SU-DHL-6 (cell line): ENCODE measurements at regions not wholly inside any gene's neighbourhood (a gene's known extent, or its start where the extent isn't known, plus 50 kb on each side); places are given as distances from the start of the nearest gene placed in this dataset.

ENCODE experiments used
- H2AFZ ChIP-seq: fragments of 200-600 bp; sonication (generic); 2 replicates; pipeline ENCODE4 v1.6.1; 2014; ENCODE audit warnings: low read depth, mild to moderate bottlenecking, moderate library complexity, mixed read lengths, antibody characterized with exemption, low read length; ENCODE audit not compliant: severe bottlenecking
- H3F3A ChIP-seq: fragments of 200-600 bp; shearing (Covaris generic); 2 replicates; pipeline ENCODE4 v1.6.0; 2016; ENCODE audit warnings: antibody characterized with exemption, mild to moderate bottlenecking; ENCODE audit not compliant: insufficient read depth
- H3K27ac ChIP-seq: fragments of 200-600 bp; sonication (generic); 2 replicates; pipeline ENCODE4 v1.5.1; 2016; ENCODE audit warnings: low read depth, mild to moderate bottlenecking, low read length, moderate library complexity, mixed read lengths
- H3K27me3 ChIP-seq: fragments of 200-600 bp; sonication (generic), shearing (Covaris generic); 2 replicates; pipeline ENCODE4 v1.6.0; 2014; ENCODE audit warnings: mild to moderate bottlenecking, low read length
- H3K36me3 ChIP-seq: fragments of 200-600 bp; sonication (generic); 2 replicates; pipeline ENCODE4 v1.6.1; 2014; ENCODE audit warnings: mild to moderate bottlenecking, low read length, mixed read lengths
- H3K4me2 ChIP-seq: fragments of 300-600, 200-600 bp; shearing (Covaris generic), sonication (generic); 2 replicates; pipeline ENCODE4 v1.6.0; 2014; ENCODE audit warnings: low read length, low read depth, mild to moderate bottlenecking; ENCODE audit not compliant: poor library complexity, severe bottlenecking
- H3K4me3 ChIP-seq: fragments of 200-600 bp; sonication (generic); 2 replicates; pipeline ENCODE4 v1.5.1; 2014; ENCODE audit warnings: antibody characterized with exemption, low read length, mild to moderate bottlenecking, mixed read lengths; ENCODE audit not compliant: insufficient read depth, poor library complexity, severe bottlenecking
- H3K79me2 ChIP-seq: fragments of 200-600 bp; sonication (generic); 2 replicates; pipeline ENCODE4 v1.6.1; 2014; ENCODE audit warnings: mild to moderate bottlenecking, low read length, moderate library complexity; ENCODE audit not compliant: insufficient read depth
- H3K9ac ChIP-seq: fragments of 200-600 bp; sonication (generic); 2 replicates; pipeline ENCODE4 v1.7.0; 2014; ENCODE audit warnings: mild to moderate bottlenecking, low read length
- H3K9me2 ChIP-seq: fragments of 200-600 bp; sonication (generic); replicated peaks from 2 replicates; pipeline ENCODE4 v1.6.1; 2014; ENCODE audit warnings: low read length; ENCODE audit not compliant: insufficient read depth
- H3K9me3 ChIP-seq: fragments of 200-600 bp; sonication (generic); 2 replicates; pipeline ENCODE4 v1.6.1; 2014; ENCODE audit warnings: low read length, mixed read lengths; ENCODE audit not compliant: insufficient read depth
- H4K20me1 ChIP-seq: fragments of 200-600 bp; sonication (generic); 2 replicates; pipeline ENCODE4 v1.6.1; 2014; ENCODE audit warnings: low read depth, mild to moderate bottlenecking, antibody characterized with exemption, low read length, moderate library complexity, mixed read lengths
- EZH2phosphoT487 ChIP-seq: fragments of 200-600 bp; sonication (generic), shearing (Covaris generic); conservative IDR thresholded peaks from 2 replicates; pipeline ENCODE4 v1.6.1; 2018; ENCODE audit warnings: mild to moderate bottlenecking, antibody characterized with exemption, low read length, moderate library complexity, mixed read lengths
- TF ChIP-seq, protein P1 (sequence below): fragments of 200-600 bp; sonication (generic); IDR thresholded peaks from one replicate; pipeline ENCODE4 v1.5.1; 2017; ENCODE audit warnings: antibody characterized with exemption, mild to moderate bottlenecking, low read length, moderate library complexity; ENCODE audit not compliant: insufficient read depth, poor library complexity, severe bottlenecking

DNA sequence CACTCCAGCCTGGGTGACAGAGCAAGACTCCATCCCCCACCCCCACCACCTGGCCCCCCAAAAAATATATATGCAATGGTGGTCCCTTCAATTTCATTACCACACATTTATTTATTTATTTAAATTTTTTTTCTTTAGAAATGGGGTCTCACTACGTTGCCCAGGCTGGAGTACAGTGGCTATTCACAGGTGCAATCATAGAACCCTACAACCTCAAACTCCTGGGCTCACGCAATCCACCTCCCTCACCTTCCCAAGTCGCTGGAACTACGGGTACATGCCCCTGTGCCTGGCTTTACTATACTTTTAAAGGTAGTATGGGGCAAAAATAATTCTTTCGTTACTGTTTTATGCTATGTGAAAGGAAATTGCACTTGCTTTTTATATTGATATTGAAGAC is 50.9 kb upstream of the EP300 start:
- no peak overlapping the region for H3K9ac ChIP-seq
- H3K4me3 ChIP-seq: no peak overlapping the region
- H3K9me3 ChIP-seq: no peaks in the 10 kb centered on the region
- no peaks in the 10 kb centered on the region for H4K20me1 ChIP-seq
- no peaks in the 10 kb centered on the region for H3F3A ChIP-seq
- TF ChIP-seq EZH2phosphoT487: no peak
- TF ChIP-seq, protein P1, sequence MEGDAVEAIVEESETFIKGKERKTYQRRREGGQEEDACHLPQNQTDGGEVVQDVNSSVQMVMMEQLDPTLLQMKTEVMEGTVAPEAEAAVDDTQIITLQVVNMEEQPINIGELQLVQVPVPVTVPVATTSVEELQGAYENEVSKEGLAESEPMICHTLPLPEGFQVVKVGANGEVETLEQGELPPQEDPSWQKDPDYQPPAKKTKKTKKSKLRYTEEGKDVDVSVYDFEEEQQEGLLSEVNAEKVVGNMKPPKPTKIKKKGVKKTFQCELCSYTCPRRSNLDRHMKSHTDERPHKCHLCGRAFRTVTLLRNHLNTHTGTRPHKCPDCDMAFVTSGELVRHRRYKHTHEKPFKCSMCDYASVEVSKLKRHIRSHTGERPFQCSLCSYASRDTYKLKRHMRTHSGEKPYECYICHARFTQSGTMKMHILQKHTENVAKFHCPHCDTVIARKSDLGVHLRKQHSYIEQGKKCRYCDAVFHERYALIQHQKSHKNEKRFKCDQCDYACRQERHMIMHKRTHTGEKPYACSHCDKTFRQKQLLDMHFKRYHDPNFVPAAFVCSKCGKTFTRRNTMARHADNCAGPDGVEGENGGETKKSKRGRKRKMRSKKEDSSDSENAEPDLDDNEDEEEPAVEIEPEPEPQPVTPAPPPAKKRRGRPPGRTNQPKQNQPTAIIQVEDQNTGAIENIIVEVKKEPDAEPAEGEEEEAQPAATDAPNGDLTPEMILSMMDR: no peak
- H3K36me3 ChIP-seq: no peaks in the 10 kb centered on the region
- H3K79me2 ChIP-seq: no peaks in the 10 kb centered on the region
- H2AFZ ChIP-seq: no peak overlapping the region
- H3K27me3 ChIP-seq: no peaks in the 10 kb centered on the region
- no peak overlapping the region for H3K4me2 ChIP-seq
- no peak overlapping the region for H3K27ac ChIP-seq
- no peaks in the 10 kb centered on the region for H3K9me2 ChIP-seq
